Breast epithelium (tissue), 3 donors: ENCODE measurements at regions not wholly inside any gene's neighbourhood (a gene's known extent, or its start where the extent isn't known, plus 50 kb on each side); places are given as distances from the start of the nearest gene placed in this dataset.

ENCODE experiments used
- POLR2A ChIP-seq: fragments of 450-650 bp; IDR thresholded peaks from one replicate; pipeline ENCODE4 v1.6.1; 2016; ENCODE audit warnings: antibody characterized with exemption, mild to moderate bottlenecking, moderate library complexity
- TF ChIP-seq, protein P1 (sequence below), 3 donors: fragments of 450-650 bp; IDR thresholded peaks; one replicate each; pipeline ENCODE4 v1.5.1; 2016 to 2017; ENCODE audit warnings: antibody characterized with exemption in 3 of 3, mild to moderate bottlenecking in 3 of 3, moderate library complexity in 3 of 3

DNA sequence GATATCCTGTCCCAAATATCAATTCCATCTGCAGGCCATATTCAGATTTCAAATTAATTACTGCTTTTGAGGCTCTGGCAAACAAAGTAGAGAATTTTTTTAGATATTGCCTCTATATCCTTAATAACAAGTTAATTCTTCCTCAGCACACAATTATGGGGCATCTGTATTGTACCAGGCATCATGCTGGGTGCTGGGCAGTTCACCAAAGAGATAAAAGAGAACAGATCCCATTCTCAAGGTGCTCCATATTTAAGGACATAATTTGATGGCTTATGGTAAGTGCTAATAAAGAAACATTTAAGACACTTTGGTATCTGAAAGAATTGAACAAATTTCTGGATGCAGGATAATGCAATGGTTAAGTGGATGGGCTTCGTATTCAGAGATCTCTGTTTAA is 65.8 kb downstream of the SPCS3 start:
- TF ChIP-seq, protein P1, sequence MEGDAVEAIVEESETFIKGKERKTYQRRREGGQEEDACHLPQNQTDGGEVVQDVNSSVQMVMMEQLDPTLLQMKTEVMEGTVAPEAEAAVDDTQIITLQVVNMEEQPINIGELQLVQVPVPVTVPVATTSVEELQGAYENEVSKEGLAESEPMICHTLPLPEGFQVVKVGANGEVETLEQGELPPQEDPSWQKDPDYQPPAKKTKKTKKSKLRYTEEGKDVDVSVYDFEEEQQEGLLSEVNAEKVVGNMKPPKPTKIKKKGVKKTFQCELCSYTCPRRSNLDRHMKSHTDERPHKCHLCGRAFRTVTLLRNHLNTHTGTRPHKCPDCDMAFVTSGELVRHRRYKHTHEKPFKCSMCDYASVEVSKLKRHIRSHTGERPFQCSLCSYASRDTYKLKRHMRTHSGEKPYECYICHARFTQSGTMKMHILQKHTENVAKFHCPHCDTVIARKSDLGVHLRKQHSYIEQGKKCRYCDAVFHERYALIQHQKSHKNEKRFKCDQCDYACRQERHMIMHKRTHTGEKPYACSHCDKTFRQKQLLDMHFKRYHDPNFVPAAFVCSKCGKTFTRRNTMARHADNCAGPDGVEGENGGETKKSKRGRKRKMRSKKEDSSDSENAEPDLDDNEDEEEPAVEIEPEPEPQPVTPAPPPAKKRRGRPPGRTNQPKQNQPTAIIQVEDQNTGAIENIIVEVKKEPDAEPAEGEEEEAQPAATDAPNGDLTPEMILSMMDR (IDR thresholded peaks at IDR 0.05): no peak
- TF ChIP-seq POLR2A: no peak
